GM21825 (cell line): ENCODE measurements at regions not wholly inside any gene's neighbourhood (a gene's known extent, or its start where the extent isn't known, plus 50 kb on each side); places are given as distances from the start of the nearest gene placed in this dataset.

Experiments used
- ATAC-seq: cut with Tn5 transposase; IDR thresholded peaks from one replicate; pipeline ENCODE4 v1.9.1; 2021; ENCODE audit warnings: mild to moderate bottlenecking, moderate library complexity; ENCODE audit not compliant: unreplicated experiment

GRCh38 chr1:213669964-213670691 lies 317.6 kb upstream of the PROX1 start:
- ATAC-seq, result no peak

GRCh38 chr1:213670692-213671023 lies 317.1 kb upstream of the PROX1 start:
- no peak for ATAC-seq

GRCh38 chr1:213675043-213675442 lies 312.7 kb upstream of the PROX1 start:
- ATAC-seq, result no peak

- ATAC-seq, result no peak
Observed at GRCh38 chr1:213676736-213677135, 311.0 kb upstream of the PROX1 start.

GRCh38 chr1:213678348-213678747 lies 309.4 kb upstream of the PROX1 start:
- no peak for ATAC-seq

GRCh38 chr1:213678753-213679152 lies 309.0 kb upstream of the PROX1 start:
- no peak for ATAC-seq

GRCh38 chr1:213679153-213679552 lies 308.6 kb upstream of the PROX1 start:
- no peak for ATAC-seq

GRCh38 chr1:213680677-213681325 lies 307.0 kb upstream of the PROX1 start:
- ATAC-seq, result no peak

DNA sequence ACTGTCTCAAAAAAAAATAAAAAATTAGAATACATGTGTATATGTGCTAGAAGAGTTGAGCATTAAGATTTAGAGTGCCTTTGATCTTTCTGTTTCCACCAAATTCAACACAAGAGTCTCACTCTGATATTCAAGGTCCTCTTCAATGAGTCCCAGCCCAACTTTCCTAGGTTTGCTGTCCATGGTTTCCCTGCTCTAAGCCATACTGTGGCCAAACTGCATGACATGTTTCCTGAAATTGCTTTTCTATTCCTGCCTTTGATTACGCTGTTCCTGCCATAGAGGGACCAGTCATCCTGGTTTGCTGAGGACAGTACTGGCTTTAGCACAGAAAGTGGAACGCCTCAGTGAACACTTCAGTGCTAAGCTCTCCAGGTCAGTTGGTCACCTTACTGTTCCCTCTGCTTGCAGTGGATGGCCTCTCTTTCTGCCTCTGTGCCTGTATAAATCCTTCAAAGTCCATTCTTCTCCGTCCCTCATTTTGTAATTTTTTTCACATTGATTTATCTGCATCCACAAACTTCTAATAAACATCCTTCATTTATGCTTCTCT lies 305.9 kb upstream of the PROX1 start:
- ATAC-seq, result no peak

DNA sequence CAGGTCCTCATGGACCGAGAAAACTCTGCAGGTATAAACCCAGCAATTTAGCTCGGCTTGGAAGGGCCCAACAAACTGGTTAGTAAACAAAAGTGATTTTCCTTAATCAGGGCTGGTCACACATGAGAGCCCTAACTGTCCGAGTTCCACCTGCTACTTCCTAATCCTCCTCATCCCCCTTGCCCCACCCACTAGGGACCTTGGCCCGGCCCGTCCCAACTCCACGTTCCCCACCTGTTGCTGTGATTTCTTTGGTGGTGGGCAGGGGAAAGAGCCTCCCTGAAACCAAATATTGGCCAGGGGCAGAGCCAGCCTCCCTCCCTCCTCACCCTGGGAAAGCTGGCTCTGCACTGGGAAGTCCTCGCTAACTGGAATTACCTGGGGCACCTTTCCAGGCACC lies 304.2 kb upstream of the PROX1 start:
- no peak for ATAC-seq

- no peak for ATAC-seq
Observed at GRCh38 chr1:213684454-213684853, 303.3 kb upstream of the PROX1 start.

DNA sequence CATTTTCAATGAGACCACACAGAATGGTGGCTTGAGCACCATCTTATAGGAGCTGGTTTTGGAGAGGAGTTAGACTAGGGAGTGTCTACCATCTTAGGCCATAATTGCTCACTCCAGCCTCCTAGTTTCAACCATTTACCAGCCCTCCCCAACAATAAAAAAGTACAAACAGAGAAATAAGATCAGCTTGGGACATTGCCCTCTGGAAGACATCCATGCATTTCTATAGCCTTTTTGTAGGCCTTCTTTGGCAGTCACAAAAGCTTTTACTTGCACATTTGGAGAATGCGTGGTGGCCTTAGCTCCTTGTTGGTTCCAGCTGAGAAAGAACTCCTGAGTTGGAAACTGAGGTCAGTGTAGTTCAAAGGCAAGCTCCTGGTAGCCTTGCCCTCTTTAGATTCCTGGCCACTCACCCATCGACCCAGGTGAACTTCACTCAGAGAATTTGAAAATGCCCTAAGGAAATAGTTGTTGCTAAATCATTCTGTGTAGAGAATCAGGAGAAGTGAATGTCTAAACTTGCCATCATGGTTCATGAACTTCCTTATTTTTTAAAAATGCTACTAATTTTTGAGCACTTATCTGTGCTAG lies 301.7 kb upstream of the PROX1 start:
- no peak for ATAC-seq

DNA sequence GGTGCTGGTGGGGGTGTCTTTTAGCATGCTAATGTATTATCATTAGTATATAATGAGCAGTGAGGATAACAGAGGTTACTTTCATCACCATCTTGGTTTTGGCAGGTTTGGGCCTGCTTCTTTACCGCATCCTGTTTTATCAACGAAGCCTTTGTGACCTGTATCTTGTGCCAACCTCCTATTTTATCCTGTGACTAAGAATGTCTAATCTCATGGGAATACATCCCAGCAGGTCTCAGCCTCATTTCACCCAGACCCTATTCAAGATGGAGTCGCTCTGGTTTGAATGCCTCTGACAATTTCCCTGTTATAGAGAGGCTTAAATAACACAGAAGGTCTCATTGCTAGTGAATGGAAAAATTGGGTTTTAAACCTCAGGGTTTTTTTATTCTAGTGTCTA lies 300.8 kb upstream of the PROX1 start:
- ATAC-seq, result no peak

DNA sequence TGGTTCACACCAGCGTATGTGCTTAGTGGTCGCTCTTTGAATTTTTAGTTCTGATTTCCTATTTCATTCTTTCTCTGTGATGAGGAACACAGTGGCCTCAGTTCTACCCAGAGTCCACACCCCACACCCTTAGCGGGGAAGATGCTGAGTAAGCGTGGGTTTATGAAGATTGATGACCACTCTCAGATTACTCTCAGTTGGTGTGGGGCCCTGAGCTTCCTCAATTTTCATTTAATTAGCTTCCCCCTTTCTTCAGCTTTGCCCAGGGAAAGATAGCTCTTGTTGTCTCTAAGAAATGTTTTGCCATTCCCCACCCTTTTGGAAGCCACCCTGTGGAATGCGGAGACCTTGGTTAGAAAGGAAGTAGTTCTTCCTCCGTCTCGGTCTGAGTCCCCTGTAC lies 299.9 kb upstream of the PROX1 start:
- ATAC-seq, result no peak

DNA sequence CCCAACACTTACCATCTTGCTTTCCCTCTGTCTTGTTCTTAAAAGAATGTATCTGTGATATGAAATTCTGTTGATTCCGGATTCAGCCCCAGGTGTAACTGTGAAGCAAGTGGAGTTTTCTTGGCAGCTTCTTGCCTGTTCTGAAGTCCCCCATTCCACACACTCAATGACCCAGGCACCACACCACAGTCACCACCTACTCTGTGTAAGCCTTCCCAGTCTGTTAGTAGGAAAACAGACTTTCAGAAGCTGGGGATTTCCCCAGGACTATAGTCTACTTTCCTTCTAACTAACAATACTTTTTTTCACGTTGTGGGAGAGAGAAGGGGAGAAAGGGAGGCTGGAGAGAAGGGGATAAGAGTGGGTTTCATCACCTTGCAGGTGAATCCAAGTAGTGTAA lies 299.1 kb upstream of the PROX1 start:
- ATAC-seq, result no peak

DNA sequence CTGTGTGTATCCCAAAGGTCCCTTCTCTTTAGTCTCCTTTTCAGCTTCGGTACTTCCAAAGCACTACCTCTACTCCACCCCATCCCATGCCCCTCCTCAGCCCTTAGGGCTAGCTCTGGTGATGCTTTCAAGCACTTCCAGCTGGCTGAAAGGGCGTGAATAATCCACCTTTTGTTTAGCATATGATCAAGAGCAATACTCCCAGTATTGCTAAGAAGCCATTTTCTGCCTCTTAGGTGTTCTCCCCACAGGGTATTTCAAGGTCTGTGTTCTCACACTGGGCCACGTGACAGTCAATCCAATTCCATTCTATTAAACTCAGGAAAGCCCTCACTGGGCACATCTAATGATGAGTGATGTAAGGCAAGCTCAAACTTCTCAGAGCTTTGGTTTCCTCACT lies 298.5 kb upstream of the PROX1 start:
- ATAC-seq, result no peak

- no peak for ATAC-seq
Observed at GRCh38 chr1:213690341-213690917, 297.3 kb upstream of the PROX1 start.

DNA sequence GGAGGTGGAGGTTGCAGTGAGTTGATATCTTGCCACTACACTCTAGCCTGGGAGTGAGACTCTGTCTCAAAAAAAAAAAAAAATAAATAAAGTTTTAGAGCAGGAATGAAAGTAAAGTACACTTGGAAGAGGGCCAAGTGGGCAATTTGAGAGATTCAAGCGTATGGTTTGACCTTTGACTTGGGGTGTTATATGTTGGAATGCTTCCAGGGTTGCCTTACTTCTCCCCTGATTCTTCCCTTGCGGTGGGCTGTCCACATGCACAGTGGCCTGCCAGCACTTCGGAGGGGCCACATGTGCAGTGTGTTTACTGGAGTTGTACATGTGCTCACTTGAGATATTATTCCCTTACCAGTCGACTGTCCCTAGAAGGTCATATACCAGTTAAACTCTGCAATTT lies 295.5 kb upstream of the PROX1 start:
- no peak for ATAC-seq

GRCh38 chr1:213693864-213694263 lies 293.9 kb upstream of the PROX1 start:
- ATAC-seq, result no peak

GRCh38 chr1:213697192-213697802 lies 290.5 kb upstream of the PROX1 start:
- ATAC-seq, result no peak

GRCh38 chr1:213698092-213698702 lies 289.6 kb upstream of the PROX1 start:
- ATAC-seq, result no peak
